ENCODE measurements at regions not wholly inside any gene's neighbourhood (a gene's known extent, or its start where the extent isn't known, plus 50 kb on each side); places are given as distances from the start of the nearest gene placed in this dataset.

GRCh38 chr11:109851780-109852390, 241.3 kb upstream of the ZC3H12C start:
- no peak for TF ChIP-seq GATA2 (IDR thresholded peaks at IDR 0.05; ENCODE audit: low read depth, low read length)
- TF ChIP-seq GATA3 (IDR thresholded peaks at IDR 0.05; ENCODE audit: low read depth, low read length), result no peak

- TF ChIP-seq GATA2 (IDR thresholded peaks at IDR 0.05; ENCODE audit: low read depth, low read length) (no peak), GATA3 (IDR thresholded peaks at IDR 0.05; ENCODE audit: low read depth, low read length) (no peak)
Measured at GRCh38 chr11:109853156-109853776, 239.9 kb upstream of the ZC3H12C start.

GRCh38 chr11:109854731-109855130, 238.5 kb upstream of the ZC3H12C start:
- no peak for TF ChIP-seq GATA3 (IDR thresholded peaks at IDR 0.05; ENCODE audit: low read depth, low read length)
- no peak for TF ChIP-seq GATA2 (IDR thresholded peaks at IDR 0.05; ENCODE audit: low read depth, low read length)

GRCh38 chr11:109856928-109857327, 236.3 kb upstream of the ZC3H12C start:
- TF ChIP-seq GATA3 (IDR thresholded peaks at IDR 0.05; ENCODE audit: low read depth, low read length), result no peak
- no peak for TF ChIP-seq GATA2 (IDR thresholded peaks at IDR 0.05; ENCODE audit: low read depth, low read length)

DNA sequence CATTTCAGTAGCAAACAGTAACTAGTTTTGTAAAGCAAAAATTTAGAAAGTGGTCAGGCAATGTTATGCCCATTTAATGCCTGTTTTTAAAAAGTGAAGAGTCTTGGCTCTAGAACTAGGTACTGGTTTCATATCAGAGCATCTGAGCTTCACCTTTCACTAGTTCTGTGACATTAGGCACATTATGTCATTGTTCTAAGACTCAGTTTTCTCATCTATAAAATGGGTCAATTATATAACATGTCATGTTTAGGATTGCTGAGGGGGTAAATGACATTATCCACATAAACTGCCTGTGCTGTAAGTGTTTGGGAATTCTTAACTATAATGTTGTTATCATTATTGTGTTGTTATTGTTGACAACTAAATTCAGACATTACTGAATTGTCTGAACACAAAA, 235.6 kb upstream of the ZC3H12C start:
- TF ChIP-seq GATA2 (IDR thresholded peaks at IDR 0.05; ENCODE audit: low read depth, low read length), result no peak
- TF ChIP-seq GATA3 (IDR thresholded peaks at IDR 0.05; ENCODE audit: low read depth, low read length), result no peak

GRCh38 chr11:109858152-109858551, 235.0 kb upstream of the ZC3H12C start:
- TF ChIP-seq GATA3 (IDR thresholded peaks at IDR 0.05; ENCODE audit: low read depth, low read length), result no peak
- TF ChIP-seq GATA2 (IDR thresholded peaks at IDR 0.05; ENCODE audit: low read depth, low read length), result no peak

DNA sequence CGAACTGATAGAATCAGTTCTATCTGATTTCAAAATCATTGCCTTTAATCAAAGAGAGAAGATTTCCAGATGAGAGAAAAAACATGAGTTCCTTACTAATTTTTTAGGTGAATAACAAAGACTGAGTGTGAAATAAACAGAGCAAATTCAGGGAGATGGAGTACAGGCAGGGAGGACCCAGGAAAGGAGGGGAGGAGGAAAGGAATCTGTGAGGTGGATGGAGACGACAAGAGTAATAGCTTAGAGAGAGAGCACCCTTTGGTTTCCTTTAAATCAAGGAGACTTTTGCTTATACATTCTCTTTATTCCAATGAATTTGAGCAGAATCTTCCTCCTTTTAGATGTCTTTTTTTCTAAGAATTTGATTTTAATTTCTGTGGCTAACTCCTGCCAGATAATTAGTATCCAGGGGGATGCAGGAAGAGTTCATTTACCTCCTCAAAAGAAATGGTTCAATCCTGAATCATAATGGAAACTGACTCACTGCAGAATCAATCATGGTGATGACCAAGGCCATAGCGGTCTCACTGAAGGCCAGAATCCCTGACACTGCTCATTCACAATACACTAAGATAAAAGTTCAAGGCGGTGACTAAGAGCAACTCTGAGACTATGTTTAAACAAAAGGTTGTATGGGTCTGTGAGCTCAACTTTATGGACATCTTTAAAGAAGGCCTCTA, 234.0 kb upstream of the ZC3H12C start:
- TF ChIP-seq GATA2 (IDR thresholded peaks at IDR 0.05; ENCODE audit: low read depth, low read length) (no peak), GATA3 (IDR thresholded peaks at IDR 0.05; ENCODE audit: low read depth, low read length) (no peak)

- TF ChIP-seq GATA2 (IDR thresholded peaks at IDR 0.05; ENCODE audit: low read depth, low read length) (no peak), GATA3 (IDR thresholded peaks at IDR 0.05; ENCODE audit: low read depth, low read length) (no peak)
Measured at GRCh38 chr11:109862835-109863234, 230.4 kb upstream of the ZC3H12C start.

DNA sequence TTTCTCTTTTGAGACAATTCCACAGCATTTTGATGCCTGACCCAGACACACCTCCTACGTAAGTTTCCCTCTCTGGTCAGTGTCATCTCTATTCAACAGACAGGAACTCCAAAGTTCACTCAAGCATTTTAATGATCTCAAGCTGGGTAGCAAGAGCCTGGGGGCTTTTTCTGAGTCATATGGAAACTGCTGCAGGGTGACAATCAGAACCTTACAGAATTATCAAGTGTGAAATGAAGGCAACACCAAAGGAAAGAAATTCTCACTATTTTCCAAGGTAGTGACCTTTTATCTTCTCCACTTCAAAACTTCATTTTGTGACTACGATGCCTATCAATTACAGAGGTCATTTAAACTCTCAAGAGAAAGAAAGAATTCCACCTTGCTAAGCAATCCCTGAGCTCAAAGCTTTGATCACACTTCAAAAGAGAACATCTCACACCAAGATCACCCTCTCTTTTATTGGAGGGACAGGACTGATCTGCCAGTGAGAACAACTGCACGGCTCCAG, 229.0 kb upstream of the ZC3H12C start:
- TF ChIP-seq GATA3 (IDR thresholded peaks at IDR 0.05; ENCODE audit: low read depth, low read length), result no peak
- TF ChIP-seq GATA2 (IDR thresholded peaks at IDR 0.05; ENCODE audit: low read depth, low read length), result no peak

GRCh38 chr11:109864834-109865547, 228.2 kb upstream of the ZC3H12C start:
- TF ChIP-seq GATA3 (IDR thresholded peaks at IDR 0.05; ENCODE audit: low read depth, low read length) (no peak), GATA2 (IDR thresholded peaks at IDR 0.05; ENCODE audit: low read depth, low read length) (no peak)

- TF ChIP-seq GATA3 (IDR thresholded peaks at IDR 0.05; ENCODE audit: low read depth, low read length), result no peak
- TF ChIP-seq GATA2 (IDR thresholded peaks at IDR 0.05; ENCODE audit: low read depth, low read length), result no peak
Measured at GRCh38 chr11:109865548-109866186, 227.5 kb upstream of the ZC3H12C start.

GRCh38 chr11:109867784-109868183, 225.4 kb upstream of the ZC3H12C start:
- TF ChIP-seq GATA3 (IDR thresholded peaks at IDR 0.05; ENCODE audit: low read depth, low read length) (no peak), GATA2 (IDR thresholded peaks at IDR 0.05; ENCODE audit: low read depth, low read length) (no peak)

DNA sequence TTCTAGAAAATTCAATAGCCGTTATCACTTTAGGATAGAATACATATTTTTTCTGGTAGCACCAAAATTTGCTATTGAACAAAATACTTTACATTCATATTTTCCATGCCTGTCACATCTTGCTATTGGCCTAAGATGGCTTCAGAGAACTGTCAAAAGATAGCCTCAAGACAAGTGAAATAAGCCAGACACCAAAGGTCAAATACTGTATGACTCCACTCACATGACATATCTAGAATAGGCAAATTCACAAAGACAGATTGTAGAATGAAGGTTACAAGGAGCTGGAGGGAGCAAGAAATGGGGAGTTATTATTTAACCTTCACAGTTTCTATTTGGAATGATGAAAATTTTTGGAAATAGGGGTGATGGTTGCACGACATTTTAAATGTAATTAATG, 223.7 kb upstream of the ZC3H12C start:
- TF ChIP-seq GATA3 (IDR thresholded peaks at IDR 0.05; ENCODE audit: low read depth, low read length) (no peak), GATA2 (IDR thresholded peaks at IDR 0.05; ENCODE audit: low read depth, low read length) (no peak)

DNA sequence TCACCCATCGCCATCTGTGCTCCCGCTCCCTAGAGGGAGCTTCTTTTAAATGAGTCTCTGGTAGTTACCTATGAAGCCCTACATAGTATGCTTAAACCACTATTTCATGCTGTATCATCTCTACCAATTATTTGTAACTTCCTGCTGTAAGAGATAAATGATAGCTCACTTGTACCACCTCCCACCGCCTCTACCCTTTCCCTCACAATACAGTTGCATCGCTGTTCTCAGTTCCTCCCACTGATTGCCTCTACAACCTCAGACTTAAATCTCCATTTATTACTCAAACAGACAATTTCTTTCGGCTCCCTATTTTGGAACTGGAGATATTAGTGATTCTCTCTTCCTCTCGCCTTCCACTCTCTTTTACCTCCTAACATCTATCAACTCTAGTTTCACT, 222.9 kb upstream of the ZC3H12C start:
- TF ChIP-seq GATA2 (IDR thresholded peaks at IDR 0.05; ENCODE audit: low read depth, low read length), result no peak
- TF ChIP-seq GATA3 (IDR thresholded peaks at IDR 0.05; ENCODE audit: low read depth, low read length), result no peak

Measured in SH-SY5Y (cell line).